GM06990 (cell line): ENCODE measurements at regions not wholly inside any gene's neighbourhood (a gene's known extent, or its start where the extent isn't known, plus 50 kb on each side); places are given as distances from the start of the nearest gene placed in this dataset.

Source experiments
- DNase-seq: peaks from one replicate; pipeline ENCODE4 v3.0.0-alpha.2; 2011; ENCODE audit not compliant: insufficient read length; ENCODE audit errors: extremely low read depth
- H3K27me3 ChIP-seq: replicated peaks from 2 replicates; pipeline ENCODE4 v1.6.0; 2011; ENCODE audit warnings: low read length; ENCODE audit not compliant: control insufficient read depth, insufficient read depth
- H3K36me3 ChIP-seq: 2 replicates; pipeline ENCODE4 v1.5.1; 2011; ENCODE audit warnings: low read length; ENCODE audit not compliant: control insufficient read depth, insufficient read depth
- H3K4me3 ChIP-seq: replicated peaks from 2 replicates; pipeline ENCODE4 v1.5.1; 2011; ENCODE audit warnings: low read depth, mild to moderate bottlenecking, control low read depth, low read length
- CTCF ChIP-seq: IDR thresholded peaks from 2 replicates; pipeline ENCODE4 v1.5.1; 2011; ENCODE audit warnings: low read length, control low read depth, mild to moderate bottlenecking, inconsistent platforms; ENCODE audit not compliant: insufficient read depth, poor library complexity, severe bottlenecking

DNA sequence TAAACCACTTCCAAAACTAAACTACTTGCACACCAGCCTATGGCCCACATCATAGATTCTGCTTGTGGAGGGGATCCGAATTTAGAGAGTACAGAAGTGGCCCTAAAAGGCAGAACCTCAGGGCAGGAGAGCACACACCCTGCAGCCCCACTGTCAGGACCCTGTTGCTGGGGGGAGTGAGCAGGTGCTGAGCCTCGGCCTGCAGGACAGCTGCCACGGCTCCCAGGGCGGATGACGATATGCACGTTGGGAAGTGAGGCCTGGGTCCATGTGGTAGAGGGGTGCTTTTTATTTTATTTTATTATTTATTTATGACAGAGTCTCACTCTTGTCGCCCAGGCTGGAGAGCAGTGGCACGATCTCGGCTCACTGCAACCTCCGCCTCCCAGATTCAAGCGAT, 73.5 kb downstream of the TNFAIP2 start:
- TF ChIP-seq CTCF: no peak
- Histone ChIP-seq H3K4me3 (no peak overlapping the region), H3K36me3 (no peaks in the 10 kb centered on the region), H3K27me3 (no peaks in the 10 kb centered on the region)
- no peak for DNase-seq

GRCh38 chr14:103198131-103199105, 75.2 kb downstream of the TNFAIP2 start:
- H3K4me3 ChIP-seq: no peak overlapping the region
- no peaks in the 10 kb centered on the region; the same call in 1 of the 2 replicates for H3K27me3 ChIP-seq
- H3K36me3 ChIP-seq: no peaks in the 10 kb centered on the region
- DNase-seq: no peak
- TF ChIP-seq CTCF: no peak

- Histone ChIP-seq H3K27me3 (no peaks in the 10 kb centered on the region; the same call in 1 of the 2 replicates), H3K36me3 (no peaks in the 10 kb centered on the region), H3K4me3 (no peak overlapping the region)
- DNase-seq: no peak
- no peak for TF ChIP-seq CTCF
Measured at GRCh38 chr14:103199124-103199523, 75.9 kb downstream of the TNFAIP2 start.

DNA sequence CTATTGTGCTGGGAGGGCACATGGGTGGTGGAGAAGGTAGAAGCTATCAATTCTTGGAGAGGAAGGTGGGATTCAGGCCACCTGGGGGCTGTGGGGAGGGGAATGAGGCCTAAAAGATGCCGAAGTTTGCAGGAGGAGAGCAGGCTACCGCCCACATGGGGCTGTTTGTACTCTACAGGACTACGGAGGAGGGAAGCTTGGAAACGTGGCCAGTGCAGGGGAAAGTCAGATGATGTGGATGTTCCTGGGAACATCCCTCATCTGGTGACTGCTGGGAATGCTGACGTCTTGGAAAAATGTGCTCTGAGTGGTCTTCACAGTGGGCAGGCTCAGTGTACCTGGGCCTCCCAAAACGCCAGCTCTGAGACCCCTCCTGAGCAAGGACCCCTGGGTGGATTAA, 78.5 kb downstream of the TNFAIP2 start:
- Histone ChIP-seq H3K27me3 (no peaks in the 10 kb centered on the region; the same call in 1 of the 2 replicates), H3K36me3 (no peaks in the 10 kb centered on the region), H3K4me3 (no peak overlapping the region)
- TF ChIP-seq CTCF: no peak
- no peak for DNase-seq

DNA sequence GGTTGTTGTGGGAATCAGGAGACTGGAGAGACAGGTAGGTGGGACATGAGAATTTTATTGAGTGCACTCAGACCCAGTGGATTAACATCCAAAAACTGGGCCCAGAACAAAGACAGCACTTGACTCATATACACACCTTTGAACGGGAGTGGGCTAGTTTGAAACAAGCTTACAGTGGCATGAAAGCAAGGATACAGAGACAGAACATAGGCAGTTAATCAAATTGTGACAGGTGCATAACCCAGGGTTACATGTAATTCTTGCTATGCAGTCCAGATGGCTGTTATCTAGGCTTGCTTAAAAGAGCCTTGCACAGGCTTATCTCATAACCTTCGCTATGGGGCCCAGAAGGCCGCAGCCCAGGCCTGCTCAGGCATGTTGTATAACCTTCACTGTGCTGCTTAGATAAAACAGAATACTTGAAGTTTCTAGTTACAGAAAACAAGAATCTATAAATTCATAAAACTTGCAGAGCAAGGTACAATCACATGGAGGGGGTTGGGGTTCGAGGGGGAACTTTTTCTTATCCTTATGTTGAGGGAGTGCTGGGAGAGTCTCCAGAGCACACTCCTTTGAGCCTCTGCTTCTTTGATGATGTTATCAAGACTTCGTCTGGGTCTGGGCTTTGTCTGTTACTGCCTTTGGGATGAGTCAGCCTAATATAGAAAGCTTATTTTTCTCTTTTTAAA, 81.7 kb downstream of the TNFAIP2 start:
- H3K27me3 ChIP-seq: no peaks in the 10 kb centered on the region; the same call in none of the 2 replicates
- TF ChIP-seq CTCF: no peak
- no peak for DNase-seq
- no peaks in the 10 kb centered on the region for H3K36me3 ChIP-seq
- H3K4me3 ChIP-seq: no peak overlapping the region
